Activated CD4-positive, alpha-beta T cell treated with anti-CD3 and anti-CD28 coated beads for 36 hours (primary cell): ENCODE measurements at regions not wholly inside any gene's neighbourhood (a gene's known extent, or its start where the extent isn't known, plus 50 kb on each side); places are given as distances from the start of the nearest gene placed in this dataset.

ENCODE experiments used
- ATAC-seq: fragments of 200-7000 bp; cut with Tn5 transposase; one replicate; pipeline ENCODE4 v1.10.0; 2021; ENCODE audit warnings: mild to moderate bottlenecking, moderate library complexity
- CTCF ChIA-PET: fragments of 350-600 bp; sonication (Branson Sonifier 250); formaldehyde crosslinking; loops from one replicate; lab custom pipeline; 2021; ENCODE audit warnings: antibody characterized with exemption; lab: Charles Lee
- POLR2A ChIA-PET: fragments of 350-600 bp; sonication (Branson Sonifier 250); formaldehyde crosslinking; loops from one replicate; lab custom pipeline; 2021; ENCODE audit warnings: antibody characterized with exemption, inconsistent platforms; lab: Charles Lee
- DNase-seq: peaks from one replicate; pipeline ENCODE4 v3.0.0-alpha.2; 2020
- H3K27ac Mint-ChIP-seq: one replicate; pipeline ENCODE4 v1.8.0; 2021; ENCODE audit warnings: mixed read lengths
- H3K27me3 Mint-ChIP-seq: one replicate; pipeline ENCODE4 v1.8.0; 2021; ENCODE audit warnings: mixed read lengths
- H3K36me3 Mint-ChIP-seq: one replicate; pipeline ENCODE4 v1.8.0; 2021; ENCODE audit warnings: low read depth, mixed read lengths
- H3K4me1 Mint-ChIP-seq: one replicate; pipeline ENCODE4 v1.8.0; 2021; ENCODE audit warnings: mixed read lengths
- H3K4me3 Mint-ChIP-seq: one replicate; pipeline ENCODE4 v1.8.0; 2021; ENCODE audit warnings: mild to moderate bottlenecking, moderate library complexity, mixed read lengths
- H3K9me3 Mint-ChIP-seq: one replicate; pipeline ENCODE4 v1.8.0; 2021; ENCODE audit warnings: low read depth, mixed read lengths
- intact Hi-C, 2 experiments: fragments of 100-400 bp; cut with DNase I in 1 of 2; cut with micrococcal nuclease in 1 of 2; formaldehyde crosslinking; loops; one replicate each; pipeline versions ENCODE4 v1.14.2 to v1.15.1; 2022 to 2024; cut with DNase I, micrococcal nuclease

DNA sequence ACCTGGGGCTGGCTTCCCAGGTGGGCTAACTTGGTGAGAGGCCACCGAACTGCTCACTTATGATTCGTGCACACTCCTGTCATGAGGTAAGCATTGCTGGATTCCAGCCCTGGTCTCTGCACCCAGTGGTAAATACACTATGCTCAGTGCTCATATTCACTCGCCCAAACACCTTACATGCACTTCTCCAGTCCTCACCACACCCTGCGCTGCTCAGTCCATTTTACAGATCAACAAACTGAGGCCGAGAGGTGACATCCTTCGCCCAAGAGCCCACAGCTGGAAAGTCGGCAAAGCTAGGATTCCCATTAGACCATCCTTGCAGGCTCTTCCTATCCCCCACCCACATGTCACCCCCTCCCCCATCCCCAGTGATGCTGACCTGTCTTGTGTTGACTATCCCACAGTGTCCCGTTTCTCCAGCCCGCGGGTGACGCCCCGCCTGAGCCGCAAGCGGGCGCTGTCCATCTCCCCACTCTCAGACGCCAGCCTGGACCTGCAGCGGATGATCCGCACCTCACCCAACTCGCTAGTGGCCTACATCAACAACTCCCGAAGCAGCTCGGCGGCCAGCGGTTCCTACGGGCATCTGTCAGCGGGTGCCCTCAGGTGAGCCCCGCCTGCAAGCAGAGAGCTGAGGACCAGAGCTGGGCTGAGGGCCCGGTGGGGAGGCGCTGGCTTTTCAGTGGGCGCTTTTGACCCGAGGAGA lies 232.8 kb downstream of the GLI2 start:
- Mint-ChIP-seq H3K9me3 (no peaks in the 10 kb centered on the region), H3K4me3 (no peak overlapping the region), H3K36me3 (no peaks in the 10 kb centered on the region), H3K27me3 (no peaks in the 10 kb centered on the region), H3K27ac (no peak overlapping the region), H3K4me1 (no peaks in the 10 kb centered on the region)
- DNase-seq (no peak), ATAC-seq (no peak)
- intact Hi-C loops, result no loop called here
- CTCF ChIA-PET, result interaction anchor here (0.5 kb wide), 1 partner anchor 276 kb away, joined by 3 read pairs; no protein-coding TSS in a partner anchor
- POLR2A ChIA-PET, result no interaction called here

DNA sequence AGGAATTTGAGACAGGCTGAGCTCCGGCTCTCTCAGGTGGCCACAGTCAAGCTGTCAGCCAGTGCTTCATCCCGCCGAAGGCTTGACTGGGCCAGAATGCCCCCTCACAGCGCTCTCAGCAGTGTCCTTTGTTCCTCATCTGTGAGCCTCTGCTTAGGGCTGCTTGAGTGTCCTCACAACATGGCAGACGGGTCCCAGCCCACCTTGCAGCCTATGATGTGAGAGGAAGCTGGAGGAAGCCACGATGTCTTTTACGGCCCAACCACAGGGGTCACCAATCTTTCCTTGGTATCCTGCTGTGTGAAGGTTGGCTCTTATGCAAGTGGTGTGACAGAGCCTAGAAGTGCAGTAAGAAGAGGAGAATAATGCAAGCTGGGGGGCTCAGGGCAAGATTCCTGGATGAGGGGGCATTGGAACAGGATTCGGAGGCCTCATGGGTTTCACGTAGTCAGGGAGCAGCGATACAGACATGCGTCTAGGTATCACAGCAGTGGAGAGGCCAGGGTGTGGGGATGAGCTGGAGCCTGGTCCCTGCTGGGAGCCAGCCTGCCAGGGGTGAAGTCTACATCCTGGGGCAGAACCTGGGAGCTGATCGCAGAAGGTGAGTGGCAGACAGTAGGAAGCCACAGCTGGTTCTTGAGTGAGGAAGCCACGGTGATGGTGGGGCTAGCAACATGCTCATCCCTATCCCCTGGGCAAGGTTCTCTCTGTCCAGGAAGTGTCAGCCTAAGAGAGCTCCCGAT lies 234.1 kb downstream of the GLI2 start:
- no peak overlapping the region for H3K27ac Mint-ChIP-seq
- ChIA-PET POLR2A (no interaction called here), CTCF (interaction anchor here (0.7 kb wide), 1 partner anchor 98 kb away, joined by 3 read pairs; no protein-coding TSS in a partner anchor)
- ATAC-seq (no peak), DNase-seq (no peak)
- no peaks in the 10 kb centered on the region for H3K36me3 Mint-ChIP-seq
- H3K4me1 Mint-ChIP-seq, result no peaks in the 10 kb centered on the region
- no peaks in the 10 kb centered on the region for H3K9me3 Mint-ChIP-seq
- H3K4me3 Mint-ChIP-seq, result no peak overlapping the region
- no peaks in the 10 kb centered on the region for H3K27me3 Mint-ChIP-seq
- intact Hi-C loops, result no loop called here

DNA sequence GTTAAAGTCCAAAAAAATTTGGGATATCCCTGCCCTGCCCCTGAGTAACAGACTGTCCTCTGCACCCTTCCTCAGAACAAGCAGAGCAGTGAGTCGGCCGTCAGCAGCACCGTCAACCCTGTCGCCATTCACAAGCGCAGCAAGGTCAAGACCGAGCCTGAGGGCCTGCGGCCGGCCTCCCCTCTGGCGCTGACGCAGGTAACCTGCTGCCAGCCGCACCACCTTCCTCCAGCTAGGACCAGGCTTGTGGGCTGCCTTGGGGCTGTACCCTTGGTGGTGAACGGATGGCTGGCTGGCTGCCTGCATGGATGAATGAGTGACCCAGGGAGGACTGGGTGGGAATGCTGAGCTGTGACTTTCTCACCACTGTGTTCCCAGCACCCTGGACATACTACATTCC lies 236.2 kb downstream of the GLI2 start:
- H3K27ac Mint-ChIP-seq, result no peak overlapping the region
- no peak overlapping the region for H3K4me3 Mint-ChIP-seq
- intact Hi-C loops, result no loop called here
- no peaks in the 10 kb centered on the region for H3K4me1 Mint-ChIP-seq
- H3K27me3 Mint-ChIP-seq, result no peaks in the 10 kb centered on the region
- DNase-seq (no peak), ATAC-seq (no peak)
- H3K9me3 Mint-ChIP-seq, result no peaks in the 10 kb centered on the region
- CTCF ChIA-PET, result no interaction called here
- no peaks in the 10 kb centered on the region for H3K36me3 Mint-ChIP-seq
- POLR2A ChIA-PET, result no interaction called here

DNA sequence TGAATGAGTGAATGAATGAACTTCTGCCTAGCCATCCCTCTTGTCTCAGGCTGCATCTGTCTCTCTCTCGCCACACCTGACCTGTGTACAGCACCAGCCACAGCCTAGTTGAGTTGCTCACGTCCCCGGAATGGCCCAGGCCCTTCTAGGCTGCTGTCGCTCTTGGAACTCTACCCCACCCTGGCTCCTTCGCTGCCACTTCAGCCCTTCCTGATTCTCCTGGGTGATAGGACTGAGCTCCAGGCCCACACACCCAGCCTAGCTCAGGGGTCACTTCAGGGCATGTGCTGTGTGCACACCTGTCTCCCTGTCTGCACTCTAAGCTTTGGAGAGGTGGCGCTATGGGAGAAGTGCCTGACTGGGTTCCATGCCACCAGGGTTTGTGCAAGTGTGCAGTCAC lies 236.6 kb downstream of the GLI2 start:
- ATAC-seq (no peak), DNase-seq (no peak)
- Mint-ChIP-seq H3K36me3 (no peaks in the 10 kb centered on the region), H3K4me3 (no peak overlapping the region), H3K4me1 (no peaks in the 10 kb centered on the region), H3K27ac (no peak overlapping the region), H3K9me3 (no peaks in the 10 kb centered on the region), H3K27me3 (no peaks in the 10 kb centered on the region)
- ChIA-PET POLR2A (no interaction called here), CTCF (no interaction called here)
- intact Hi-C loops, result no loop called here

DNA sequence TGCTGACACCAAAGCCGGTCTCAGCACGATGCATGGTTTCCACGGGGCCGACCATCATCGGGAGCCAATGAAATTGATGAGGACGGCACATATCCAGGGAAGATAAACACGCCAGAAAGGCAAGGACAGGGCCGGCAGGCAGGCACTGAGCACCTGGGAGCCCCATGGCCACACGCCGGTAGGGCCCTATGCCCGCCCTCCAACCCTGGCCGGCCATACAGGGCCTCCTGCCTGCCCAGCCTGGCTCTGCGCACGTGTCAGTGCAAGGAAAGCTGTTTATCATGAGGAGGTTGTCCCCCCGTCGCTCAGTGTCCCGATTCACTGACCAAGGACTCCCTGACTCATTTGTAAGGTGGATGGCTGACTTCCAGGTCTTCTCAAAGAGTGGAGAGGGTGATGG lies 237.5 kb downstream of the GLI2 start:
- DNase-seq, result no peak
- Mint-ChIP-seq H3K36me3 (no peaks in the 10 kb centered on the region), H3K9me3 (no peaks in the 10 kb centered on the region), H3K4me3 (no peak overlapping the region), H3K4me1 (no peaks in the 10 kb centered on the region), H3K27ac (no peak overlapping the region), H3K27me3 (no peaks in the 10 kb centered on the region)
- POLR2A ChIA-PET, result no interaction called here
- intact Hi-C loops, result no loop called here
- CTCF ChIA-PET, result no interaction called here
- no peak for ATAC-seq

DNA sequence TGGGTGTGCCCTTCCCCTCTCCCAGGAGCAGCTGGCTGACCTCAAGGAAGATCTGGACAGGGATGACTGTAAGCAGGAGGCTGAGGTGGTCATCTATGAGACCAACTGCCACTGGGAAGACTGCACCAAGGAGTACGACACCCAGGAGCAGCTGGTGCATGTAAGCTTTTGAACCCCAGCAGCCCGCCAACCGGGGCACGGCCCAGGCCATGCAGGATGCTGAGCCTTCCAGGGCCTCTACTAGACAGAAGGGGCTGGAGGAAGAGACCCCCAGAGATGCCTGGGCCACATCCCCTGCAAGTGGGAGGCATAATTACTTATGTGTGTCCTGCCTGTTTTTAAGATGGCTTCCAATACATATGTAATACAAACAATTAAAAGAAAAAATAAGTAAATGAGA lies 239.3 kb downstream of the GLI2 start:
- ATAC-seq (no peak), DNase-seq (no peak)
- intact Hi-C loops, result no loop called here
- Mint-ChIP-seq H3K9me3 (no peaks in the 10 kb centered on the region), H3K36me3 (no peaks in the 10 kb centered on the region), H3K27ac (no peak overlapping the region), H3K4me3 (no peak overlapping the region), H3K4me1 (no peaks in the 10 kb centered on the region), H3K27me3 (no peaks in the 10 kb centered on the region)
- CTCF ChIA-PET, result interaction anchor here (0.5 to 0.7 kb wide), 2 partner anchors 16 to 96 kb away, joined by 3 read pairs; no protein-coding TSS in a partner anchor
- POLR2A ChIA-PET, result no interaction called here

DNA sequence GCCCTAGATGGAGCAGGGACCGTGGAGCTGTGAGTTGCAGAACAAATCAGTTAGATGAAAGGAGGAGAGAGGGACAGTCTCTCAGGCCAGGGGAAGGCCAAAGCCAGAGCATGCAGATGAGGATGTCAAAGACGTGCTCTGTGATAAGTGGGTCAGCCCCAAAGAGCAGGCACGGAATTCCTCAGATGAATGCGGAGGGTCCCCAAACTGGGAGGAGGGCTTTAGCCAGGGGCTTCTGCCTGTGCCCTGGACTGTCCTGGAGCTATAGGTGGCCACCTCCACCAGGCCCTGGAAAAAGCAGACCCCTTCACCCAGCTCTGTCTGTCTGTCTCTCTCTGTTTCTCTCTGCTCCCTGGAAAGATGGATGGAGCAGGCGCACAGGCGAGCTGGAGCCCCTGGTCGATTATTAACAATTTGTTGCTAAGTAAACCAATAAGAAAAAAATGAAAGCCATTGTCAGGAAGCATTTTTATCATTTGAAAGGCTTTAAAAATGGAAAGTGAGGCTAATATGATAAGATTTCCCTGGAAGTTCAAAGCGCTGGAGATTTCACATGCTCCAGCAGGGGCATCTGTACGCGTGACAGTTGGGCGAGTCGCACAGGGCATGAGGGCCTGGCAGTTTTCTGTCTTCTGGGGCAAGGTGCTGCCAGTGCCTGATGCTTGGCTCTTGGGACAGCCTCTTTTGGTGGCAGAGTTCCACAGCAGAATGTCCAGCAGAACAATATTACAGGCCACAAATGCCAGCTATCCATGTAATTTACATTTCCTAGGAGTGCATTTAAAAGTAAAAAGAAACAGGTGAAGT lies 241.0 kb downstream of the GLI2 start:
- no peak overlapping the region for H3K4me3 Mint-ChIP-seq
- H3K27me3 Mint-ChIP-seq, result no peaks in the 10 kb centered on the region
- POLR2A ChIA-PET, result no interaction called here
- no peak for DNase-seq
- ATAC-seq, result no peak
- CTCF ChIA-PET, result interaction anchor here (0.8 kb wide), 1 partner anchor 22 kb away, joined by 4 read pairs; no protein-coding TSS in a partner anchor
- H3K9me3 Mint-ChIP-seq, result no peaks in the 10 kb centered on the region
- no peaks in the 10 kb centered on the region for H3K4me1 Mint-ChIP-seq
- no peak overlapping the region for H3K27ac Mint-ChIP-seq
- intact Hi-C loops, result no loop called here
- no peaks in the 10 kb centered on the region for H3K36me3 Mint-ChIP-seq

DNA sequence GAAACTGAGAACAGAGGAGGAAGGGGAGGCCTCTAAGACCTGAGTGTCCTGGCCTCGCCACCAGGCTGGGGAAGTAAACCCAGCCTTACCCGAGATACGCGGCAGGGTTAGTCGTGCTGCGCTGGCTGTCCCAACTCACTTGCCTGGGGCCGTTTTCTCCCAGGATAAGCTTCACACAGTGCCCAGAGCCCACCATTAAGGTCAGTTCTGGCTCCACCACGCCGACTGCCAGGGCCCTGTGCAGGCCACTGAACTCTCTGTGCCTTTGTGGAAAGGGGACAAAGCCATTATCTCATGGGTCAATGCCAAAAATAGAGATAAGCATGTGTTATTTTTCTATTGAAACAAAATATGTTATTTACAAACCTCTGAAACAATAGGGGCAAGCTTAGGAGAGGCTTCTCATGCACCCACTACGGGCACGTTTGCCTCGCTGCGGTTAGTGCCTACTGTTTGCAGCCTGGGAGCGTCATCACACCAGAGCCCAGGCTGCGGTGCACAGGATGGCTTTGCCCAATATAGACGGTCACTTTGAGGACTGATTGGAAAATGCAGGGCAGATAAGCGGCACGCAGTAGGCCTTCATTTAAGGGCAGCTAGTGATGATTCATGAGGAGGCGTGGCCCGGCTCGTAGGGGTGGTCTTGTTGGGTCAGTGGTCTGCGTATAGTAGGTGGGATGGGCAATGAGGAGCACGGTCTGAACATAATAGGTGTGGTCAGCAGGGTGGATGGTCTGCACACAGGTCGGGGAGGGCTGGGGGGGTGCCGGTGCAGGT lies 242.1 kb downstream of the GLI2 start:
- Mint-ChIP-seq H3K27ac (no peak overlapping the region), H3K9me3 (no peaks in the 10 kb centered on the region), H3K4me3 (no peak overlapping the region), H3K27me3 (no peaks in the 10 kb centered on the region), H3K4me1 (no peaks in the 10 kb centered on the region), H3K36me3 (no peaks in the 10 kb centered on the region)
- intact Hi-C loops, result no loop called here
- ATAC-seq (no peak), DNase-seq (no peak)
- ChIA-PET POLR2A (no interaction called here), CTCF (no interaction called here)

DNA sequence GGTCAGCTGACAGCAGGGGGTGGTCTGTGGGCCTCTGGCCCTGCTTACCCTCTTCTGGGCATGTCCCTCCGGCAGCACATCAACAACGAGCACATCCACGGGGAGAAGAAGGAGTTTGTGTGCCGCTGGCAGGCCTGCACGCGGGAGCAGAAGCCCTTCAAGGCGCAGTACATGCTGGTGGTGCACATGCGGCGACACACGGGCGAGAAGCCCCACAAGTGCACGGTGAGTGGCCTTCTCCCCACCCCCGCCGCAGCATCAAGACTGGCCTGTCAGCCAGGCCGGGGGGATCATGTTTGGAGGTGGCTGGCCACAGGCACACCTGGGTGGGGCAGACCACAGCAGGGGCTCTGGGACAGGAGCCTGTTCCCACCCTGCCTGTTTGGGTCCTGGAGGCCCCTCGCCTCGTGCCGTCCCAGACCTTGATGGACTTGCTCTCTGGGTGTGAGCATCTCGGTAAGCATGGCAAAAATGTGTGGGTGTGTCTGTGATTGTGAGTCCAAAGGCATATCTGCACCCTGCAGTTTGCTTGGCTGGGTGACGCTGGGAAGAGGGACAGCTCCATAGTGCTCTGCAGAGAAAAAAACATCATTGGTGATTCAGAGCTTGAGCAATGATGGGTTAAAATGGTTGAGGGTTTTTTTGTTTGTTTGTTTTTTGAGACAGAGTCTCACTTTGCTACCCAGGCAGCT lies 242.8 kb downstream of the GLI2 start:
- CTCF ChIA-PET, result no interaction called here
- POLR2A ChIA-PET, result no interaction called here
- intact Hi-C loops, result no loop called here
- Mint-ChIP-seq H3K27ac (no peak overlapping the region), H3K27me3 (no peaks in the 10 kb centered on the region), H3K4me3 (no peak overlapping the region), H3K36me3 (no peaks in the 10 kb centered on the region), H3K9me3 (no peaks in the 10 kb centered on the region), H3K4me1 (no peaks in the 10 kb centered on the region)
- no peak for ATAC-seq
- DNase-seq, result no peak

DNA sequence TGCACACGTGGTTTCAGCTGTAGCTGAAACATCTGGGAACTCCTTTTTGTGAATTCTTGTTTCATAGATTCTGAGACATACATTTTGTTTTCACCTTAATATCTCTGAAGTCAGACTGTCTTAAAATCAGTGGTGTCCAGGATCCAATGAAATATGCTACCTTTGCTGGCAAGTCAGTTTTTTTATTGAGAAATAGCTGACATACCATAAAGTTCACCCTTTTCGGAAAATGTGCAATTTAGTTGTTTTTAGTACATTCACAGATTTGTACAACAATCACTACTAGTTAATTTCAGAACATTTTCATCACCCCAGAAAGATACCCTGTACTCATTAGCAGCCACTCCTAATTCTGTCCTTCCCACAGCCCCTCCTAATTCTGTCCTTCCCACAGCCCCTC lies 243.7 kb downstream of the GLI2 start:
- Mint-ChIP-seq H3K36me3 (no peaks in the 10 kb centered on the region), H3K27ac (no peak overlapping the region), H3K4me1 (no peaks in the 10 kb centered on the region), H3K9me3 (no peaks in the 10 kb centered on the region), H3K27me3 (no peaks in the 10 kb centered on the region), H3K4me3 (no peak overlapping the region)
- intact Hi-C loops, result no loop called here
- ATAC-seq, result no peak
- POLR2A ChIA-PET, result no interaction called here
- no peak for DNase-seq
- CTCF ChIA-PET, result no interaction called here

DNA sequence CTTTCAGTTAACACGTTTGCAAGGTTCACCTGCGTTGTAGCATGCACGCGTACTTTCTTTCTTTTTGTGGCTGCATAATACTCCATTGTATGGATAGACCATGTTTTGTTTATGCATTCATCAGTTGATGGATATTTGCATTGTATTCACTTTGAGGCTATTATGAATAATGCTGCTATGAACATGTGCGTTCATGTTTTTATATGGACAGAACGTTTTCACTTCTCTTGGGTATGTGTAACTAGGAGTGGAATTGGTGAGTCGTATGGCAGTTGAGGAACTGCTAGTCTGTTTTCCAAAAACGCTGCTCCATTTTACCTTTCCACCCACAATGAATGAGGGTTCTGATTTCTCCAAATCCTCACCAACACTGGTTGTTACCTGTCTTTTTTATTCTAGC lies 244.3 kb downstream of the GLI2 start:
- DNase-seq, result no peak

More for the DNA sequence above, 244.3 kb downstream of the GLI2 start:
- intact Hi-C loops, result no loop called here
- Mint-ChIP-seq H3K4me3 (no peak overlapping the region), H3K36me3 (no peaks in the 10 kb centered on the region), H3K27me3 (no peaks in the 10 kb centered on the region), H3K9me3 (no peaks in the 10 kb centered on the region), H3K4me1 (no peaks in the 10 kb centered on the region), H3K27ac (no peak overlapping the region)
- ChIA-PET CTCF (no interaction called here), POLR2A (no interaction called here)
- no peak for ATAC-seq
